SK-N-SH treated with all-trans-retinoic acid at 6 μM for 48 hours (cell line): ENCODE measurements at regions not wholly inside any gene's neighbourhood (a gene's known extent, or its start where the extent isn't known, plus 50 kb on each side); places are given as distances from the start of the nearest gene placed in this dataset.

Experiments used
- ATAC-seq: fragments of 200-7000 bp; cut with Tn5 transposase; 3 replicates; pipeline ENCODE4 v1.9.1; 2020; ENCODE audit warnings: mild to moderate bottlenecking, moderate library complexity
- ARNTL ChIP-seq: fragments of 450-650 bp; formaldehyde crosslinking; IDR thresholded peaks from 2 replicates; pipeline ENCODE4 v1.5.0; 2020; ENCODE audit warnings: low read depth, mild to moderate bottlenecking, moderate library complexity, borderline replicate concordance
- BACH2 ChIP-seq: fragments of 250-450 bp; sonication (Bioruptor Pico); IDR thresholded peaks from 2 replicates; pipeline ENCODE4 v1.9.0; 2021; ENCODE audit warnings: mild to moderate bottlenecking, borderline replicate concordance
- CREB5 ChIP-seq: fragments of 250-450 bp; sonication (Bioruptor Pico); IDR thresholded peaks from 2 replicates; pipeline ENCODE4 v1.5.1; 2020; ENCODE audit warnings: low read depth, mild to moderate bottlenecking, moderate library complexity
- CSDC2 ChIP-seq: fragments of 250-450 bp; sonication (Bioruptor Pico); IDR thresholded peaks from 2 replicates; pipeline ENCODE4 v1.5.0; 2020; ENCODE audit warnings: mild to moderate bottlenecking, moderate library complexity
- CSRNP3 ChIP-seq: fragments of 250-450 bp; sonication (Bioruptor Pico); IDR thresholded peaks from 2 replicates; pipeline ENCODE4 v1.5.1; 2021; ENCODE audit warnings: mild to moderate bottlenecking, moderate library complexity
- ESRRG ChIP-seq: fragments of 250-450 bp; sonication (Bioruptor Pico); IDR thresholded peaks from 2 replicates; pipeline ENCODE4 v1.6.1; 2021; ENCODE audit warnings: mild to moderate bottlenecking
- GLIS3 ChIP-seq: fragments of 250-450 bp; sonication (Bioruptor Pico); IDR thresholded peaks from 2 replicates; pipeline ENCODE4 v1.5.0; 2020; ENCODE audit warnings: mild to moderate bottlenecking, moderate library complexity
- ISL1 ChIP-seq: fragments of 250-450 bp; sonication (Bioruptor Pico); IDR thresholded peaks from 2 replicates; pipeline ENCODE4 v2.1.2; 2022; ENCODE audit warnings: mild to moderate bottlenecking, moderate library complexity
- OSR1 ChIP-seq: fragments of 250-450 bp; sonication (Bioruptor Pico); IDR thresholded peaks from 2 replicates; pipeline ENCODE4 v1.8.0; 2022; ENCODE audit warnings: moderate library complexity, mild to moderate bottlenecking, inconsistent platforms
- PATZ1 ChIP-seq: fragments of 250-450 bp; sonication (Bioruptor Pico); IDR thresholded peaks from 2 replicates; pipeline ENCODE4 v1.8.0; 2020; ENCODE audit warnings: mild to moderate bottlenecking, moderate library complexity, borderline replicate concordance
- POU6F1 ChIP-seq: fragments of 250-450 bp; sonication (Bioruptor Pico); IDR thresholded peaks from 2 replicates; pipeline ENCODE4 v1.8.0; 2021; ENCODE audit warnings: low read depth, mild to moderate bottlenecking, moderate library complexity, borderline replicate concordance
- PPARA ChIP-seq: fragments of 250-450 bp; sonication (Bioruptor Pico); IDR thresholded peaks from 2 replicates; pipeline ENCODE4 v1.5.0; 2020; ENCODE audit warnings: mild to moderate bottlenecking, borderline replicate concordance
- TOX ChIP-seq: fragments of 250-450 bp; sonication (Bioruptor Pico); IDR thresholded peaks from 2 replicates; pipeline ENCODE4 v1.8.0; 2021; ENCODE audit warnings: mild to moderate bottlenecking, moderate library complexity, borderline replicate concordance
- TSHZ2 ChIP-seq: fragments of 250-450 bp; sonication (Bioruptor Pico); IDR thresholded peaks from 2 replicates; pipeline ENCODE4 v1.5.0; 2020; ENCODE audit warnings: mild to moderate bottlenecking, moderate library complexity
- ZC3H10 ChIP-seq: fragments of 250-450 bp; sonication (Bioruptor Pico); IDR thresholded peaks from 2 replicates; pipeline ENCODE4 v1.5.1; 2021; ENCODE audit warnings: mild to moderate bottlenecking, moderate library complexity
- ZFP3 ChIP-seq: fragments of 250-450 bp; sonication (Bioruptor Pico); IDR thresholded peaks from 2 replicates; pipeline ENCODE4 v1.5.0; 2020; ENCODE audit warnings: mild to moderate bottlenecking, moderate library complexity
- ZFP30 ChIP-seq: fragments of 450-650 bp; formaldehyde crosslinking; IDR thresholded peaks from 2 replicates; pipeline ENCODE4 v1.5.0; 2022; ENCODE audit warnings: mild to moderate bottlenecking, moderate library complexity
- ZNF565 ChIP-seq: fragments of 450-650 bp; formaldehyde crosslinking; conservative IDR thresholded peaks from 2 replicates; pipeline ENCODE4 v1.5.0; 2020; ENCODE audit warnings: low read depth, mild to moderate bottlenecking, moderate library complexity
- ZNF8 ChIP-seq: fragments of 450-650 bp; formaldehyde crosslinking; IDR thresholded peaks from 2 replicates; pipeline ENCODE4 v1.5.0; 2020; ENCODE audit warnings: mild to moderate bottlenecking, moderate library complexity

GRCh38 chr5:128009403-128009802, 74.2 kb upstream of the SLC12A2 start (continued):
- TF ChIP-seq CREB5 (CRISPR knock-in tag) (no peak), ZNF8 (no peak), ISL1 (CRISPR knock-in tag) (no peak), ZFP3 (CRISPR knock-in tag) (no peak), ESRRG (CRISPR knock-in tag) (no peak), TSHZ2 (CRISPR knock-in tag) (no peak)

GRCh38 chr5:128011339-128011738, 72.2 kb upstream of the SLC12A2 start:
- TF ChIP-seq ISL1 (CRISPR knock-in tag) (no peak), PATZ1 (CRISPR knock-in tag) (no peak), ARNTL (CRISPR knock-in tag) (no peak), ZC3H10 (CRISPR knock-in tag) (no peak), TOX (no peak), ESRRG (CRISPR knock-in tag) (no peak)
- TF ChIP-seq, all 23 proteins: peak for 0
- no peak for ATAC-seq

- ATAC-seq, result no peak
- no peak for TF ChIP-seq ISL1 (CRISPR knock-in tag)
These were observed 69.0 kb upstream of the SLC12A2 start for GRCh38 chr5:128014578-128014977.

- TF ChIP-seq GLIS3 (CRISPR knock-in tag) (no peak), CSDC2 (CRISPR knock-in tag) (no peak), TOX (no peak), POU6F1 (no peak), BACH2 (no peak), CREB5 (CRISPR knock-in tag) (no peak), ZFP3 (CRISPR knock-in tag) (no peak), CSRNP3 (CRISPR knock-in tag) (no peak), ZNF565 (CRISPR knock-in tag) (no peak), ESRRG (CRISPR knock-in tag) (no peak), TSHZ2 (CRISPR knock-in tag) (no peak), OSR1 (CRISPR knock-in tag) (no peak), PPARA (no peak), ZC3H10 (CRISPR knock-in tag) (no peak), ZFP30 (no peak), ARNTL (CRISPR knock-in tag) (no peak), ZNF8 (no peak)
- no peak for ATAC-seq
These were observed 68.1 kb upstream of the SLC12A2 start for GRCh38 chr5:128015478-128015877.
